ENCODE measurements at regions not wholly inside any gene's neighbourhood (a gene's known extent, or its start where the extent isn't known, plus 50 kb on each side); places are given as distances from the start of the nearest gene placed in this dataset.

DNA sequence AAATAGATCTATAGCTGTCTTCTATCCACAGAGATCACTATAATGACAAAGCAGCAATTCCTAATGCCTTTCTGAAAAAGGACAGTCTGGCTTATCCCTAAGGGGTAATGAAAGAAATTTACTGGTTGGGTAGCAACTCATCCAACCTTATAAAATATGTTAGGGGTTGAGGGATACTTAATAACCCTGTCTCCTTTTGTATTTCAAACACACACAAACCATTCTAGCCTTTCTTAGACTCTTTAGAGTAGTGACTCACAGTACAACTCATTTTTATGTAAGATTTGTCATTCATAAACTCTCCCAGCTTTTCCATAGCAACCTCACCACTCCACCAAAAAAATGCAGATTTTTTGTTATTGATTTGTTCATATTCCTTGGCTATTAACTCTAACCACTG is 167.9 kb downstream of the FSCB start:
- Histone ChIP-seq H3K14ac (replicated peaks; ENCODE audit: low read depth, low read length) (no peak overlapping the region), H2BK15ac (ENCODE audit: low read depth, low read length) (no peak overlapping the region), H4K8ac (ENCODE audit: low read depth in 2 of 2, low read length in 2 of 2) (no peak overlapping the region), H3K4ac (ENCODE audit: low read depth, low read length) (no peak overlapping the region), H2BK120ac (ENCODE audit: low read depth, low read length) (no peak overlapping the region), H3K79me1 (ENCODE audit: low read depth in 1 of 2, low read length in 2 of 2) (no peaks in the 10 kb centered on the region), H4K5ac (ENCODE audit: low read depth, low read length) (no peak overlapping the region), H3K27ac (ENCODE audit: insufficient read depth, low read length) (no peak overlapping the region), H3K9ac (ENCODE audit: low read depth, low read length) (no peak overlapping the region), H3K56ac (ENCODE audit: extremely low read depth, insufficient read depth, low read length) (no peak overlapping the region), H2AK9ac (replicated peaks; ENCODE audit: low read depth, low read length, poor library complexity) (no peak overlapping the region), H3K4me3 (ENCODE audit: insufficient read depth, low read depth, low read length) (no peak overlapping the region), H3K36me3 (ENCODE audit: control insufficient read depth, insufficient read depth, low read length) (no peaks in the 10 kb centered on the region), H2AK5ac (ENCODE audit: low read depth, low read length) (no peak overlapping the region), H3K4me1 (ENCODE audit: control insufficient read depth, insufficient read depth, low read length) (no peaks in the 10 kb centered on the region), H3K27me3 (ENCODE audit: control insufficient read depth, insufficient read depth, low read length) (no peaks in the 10 kb centered on the region), H3K18ac (ENCODE audit: low read depth, low read length) (no peak overlapping the region), H3K23ac (ENCODE audit: low read depth, low read length) (no peak overlapping the region), H4K91ac (ENCODE audit: insufficient read depth, low read depth, low read length) (no peak overlapping the region), H2BK5ac (ENCODE audit: low read depth, low read length, poor library complexity, severe bottlenecking) (no peak overlapping the region), H2AFZ (replicated peaks; ENCODE audit: low read length, poor library complexity) (no peak overlapping the region), H3K9me3 (ENCODE audit: control insufficient read depth, insufficient read depth, low read length) (peaks cover 3% of the 10 kb centered on the region; the same call in 1 of the 2 replicates), H3K9me1 (ENCODE audit: insufficient read depth, low read length) (no peaks in the 10 kb centered on the region), H3K4me2 (ENCODE audit: low read depth, low read length) (no peak overlapping the region), H4K20me1 (ENCODE audit: insufficient read depth, low read length) (no peaks in the 10 kb centered on the region), H2BK20ac (ENCODE audit: low read depth, low read length) (no peak overlapping the region)
- DNase-seq = peak; percentile 2
- intact Hi-C loops (cut with micrococcal nuclease) = no loop called here
- no TSS peak for BruUV-seq (replicated peaks)
- CTCF ChIA-PET = no interaction called here
- no peak for ATAC-seq (ENCODE audit: low read depth)
- in situ Hi-C loops (cut with MboI; ENCODE audit: low sequenced_read_pairs) = no loop called here
- POLR2A ChIA-PET (ENCODE audit: unreplicated experiment) = no interaction called here
- dilution Hi-C loops (cut with HindIII; ENCODE audit: low sequenced_read_pairs, unreplicated experiment) = no loop called here
- TF ChIP-seq RCOR1 (IDR thresholded peaks at IDR 0.05; ENCODE audit: insufficient replicate concordance, low read length) (no peak), BHLHE40 (IDR thresholded peaks at IDR 0.05; ENCODE audit: low read depth, low read length) (no peak), POLR2A (IDR thresholded peaks at IDR 0.05; ENCODE audit: low read depth, low read length) (no peak), NFE2L2 (IDR thresholded peaks at IDR 0.05; ENCODE audit: low read depth, low read length) (no peak), RAD21 (IDR thresholded peaks at IDR 0.05; ENCODE audit: low read length) (no peak), MAFK (IDR thresholded peaks at IDR 0.05; ENCODE audit: low read depth, low read length) (no peak), RFX5 (IDR thresholded peaks at IDR 0.05; ENCODE audit: low read depth, low read length) (no peak), MXI1 (IDR thresholded peaks at IDR 0.05; ENCODE audit: borderline replicate concordance, low read depth, low read length) (no peak), MAZ (IDR thresholded peaks at IDR 0.05; ENCODE audit: borderline replicate concordance, low read depth, low read length) (no peak), FOS (IDR thresholded peaks at IDR 0.05; ENCODE audit: low read depth, low read length) (no peak), CHD1 (IDR thresholded peaks at IDR 0.05; ENCODE audit: low read depth, low read length) (no peak), SMC3 (IDR thresholded peaks at IDR 0.05; ENCODE audit: low read depth, low read length) (no peak), CEBPB (IDR thresholded peaks at IDR 0.05; ENCODE audit: low read depth, low read length) (no peak)
- TF ChIP-seq, protein P1, sequence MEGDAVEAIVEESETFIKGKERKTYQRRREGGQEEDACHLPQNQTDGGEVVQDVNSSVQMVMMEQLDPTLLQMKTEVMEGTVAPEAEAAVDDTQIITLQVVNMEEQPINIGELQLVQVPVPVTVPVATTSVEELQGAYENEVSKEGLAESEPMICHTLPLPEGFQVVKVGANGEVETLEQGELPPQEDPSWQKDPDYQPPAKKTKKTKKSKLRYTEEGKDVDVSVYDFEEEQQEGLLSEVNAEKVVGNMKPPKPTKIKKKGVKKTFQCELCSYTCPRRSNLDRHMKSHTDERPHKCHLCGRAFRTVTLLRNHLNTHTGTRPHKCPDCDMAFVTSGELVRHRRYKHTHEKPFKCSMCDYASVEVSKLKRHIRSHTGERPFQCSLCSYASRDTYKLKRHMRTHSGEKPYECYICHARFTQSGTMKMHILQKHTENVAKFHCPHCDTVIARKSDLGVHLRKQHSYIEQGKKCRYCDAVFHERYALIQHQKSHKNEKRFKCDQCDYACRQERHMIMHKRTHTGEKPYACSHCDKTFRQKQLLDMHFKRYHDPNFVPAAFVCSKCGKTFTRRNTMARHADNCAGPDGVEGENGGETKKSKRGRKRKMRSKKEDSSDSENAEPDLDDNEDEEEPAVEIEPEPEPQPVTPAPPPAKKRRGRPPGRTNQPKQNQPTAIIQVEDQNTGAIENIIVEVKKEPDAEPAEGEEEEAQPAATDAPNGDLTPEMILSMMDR (conservative IDR thresholded peaks at IDR 0.05; ENCODE audit: low read depth, low read length) = no peak
- TF ChIP-seq, protein P2, sequence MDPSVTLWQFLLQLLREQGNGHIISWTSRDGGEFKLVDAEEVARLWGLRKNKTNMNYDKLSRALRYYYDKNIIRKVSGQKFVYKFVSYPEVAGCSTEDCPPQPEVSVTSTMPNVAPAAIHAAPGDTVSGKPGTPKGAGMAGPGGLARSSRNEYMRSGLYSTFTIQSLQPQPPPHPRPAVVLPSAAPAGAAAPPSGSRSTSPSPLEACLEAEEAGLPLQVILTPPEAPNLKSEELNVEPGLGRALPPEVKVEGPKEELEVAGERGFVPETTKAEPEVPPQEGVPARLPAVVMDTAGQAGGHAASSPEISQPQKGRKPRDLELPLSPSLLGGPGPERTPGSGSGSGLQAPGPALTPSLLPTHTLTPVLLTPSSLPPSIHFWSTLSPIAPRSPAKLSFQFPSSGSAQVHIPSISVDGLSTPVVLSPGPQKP (IDR thresholded peaks at IDR 0.05; ENCODE audit: borderline replicate concordance, low read depth, low read length) = no peak
- TF ChIP-seq, protein P3, sequence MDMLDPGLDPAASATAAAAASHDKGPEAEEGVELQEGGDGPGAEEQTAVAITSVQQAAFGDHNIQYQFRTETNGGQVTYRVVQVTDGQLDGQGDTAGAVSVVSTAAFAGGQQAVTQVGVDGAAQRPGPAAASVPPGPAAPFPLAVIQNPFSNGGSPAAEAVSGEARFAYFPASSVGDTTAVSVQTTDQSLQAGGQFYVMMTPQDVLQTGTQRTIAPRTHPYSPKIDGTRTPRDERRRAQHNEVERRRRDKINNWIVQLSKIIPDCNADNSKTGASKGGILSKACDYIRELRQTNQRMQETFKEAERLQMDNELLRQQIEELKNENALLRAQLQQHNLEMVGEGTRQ (IDR thresholded peaks at IDR 0.05; ENCODE audit: low read depth, low read length) = no peak
